Mesodermal cell (in vitro differentiated cells): ENCODE measurements at regions not wholly inside any gene's neighbourhood (a gene's known extent, or its start where the extent isn't known, plus 50 kb on each side); places are given as distances from the start of the nearest gene placed in this dataset.

Experiments
- H3K27ac ChIP-seq: 2 replicates; pipeline ENCODE4 v1.7.0; 2013; ENCODE audit warnings: mild to moderate bottlenecking, low read depth, low read length, moderate library complexity; ENCODE audit not compliant: severe bottlenecking
- H3K36me3 ChIP-seq: 2 replicates; pipeline ENCODE4 v1.7.1; 2013; ENCODE audit warnings: mild to moderate bottlenecking, low read length, moderate library complexity; ENCODE audit not compliant: control insufficient read depth, insufficient read depth
- H3K4me1 ChIP-seq: one replicate; pipeline ENCODE4 v1.7.1; 2013; ENCODE audit warnings: mild to moderate bottlenecking, low read length; ENCODE audit not compliant: insufficient read depth, control insufficient read depth, poor library complexity, severe bottlenecking
- H3K4me3 ChIP-seq: 2 replicates; pipeline ENCODE4 v1.7.0; 2013; ENCODE audit warnings: low read length, control low read depth, mild to moderate bottlenecking; ENCODE audit not compliant: insufficient read depth, poor library complexity, severe bottlenecking; ENCODE audit errors: extremely low read depth
- H3K9me3 ChIP-seq: 2 replicates; pipeline ENCODE4 v1.7.1; 2013; ENCODE audit warnings: mild to moderate bottlenecking, low read length, moderate library complexity; ENCODE audit not compliant: control insufficient read depth
- WGBS, 2 experiments: methylation state at CpG; one replicate each; pipeline ENCODE4 v1.1.5; 2013; ENCODE audit warnings: missing lambda C conversion rate in 2 of 2; ENCODE audit not compliant: insufficient coverage in 2 of 2; 5-methylcytosine and 5-hydroxymethylcytosine counted together

DNA sequence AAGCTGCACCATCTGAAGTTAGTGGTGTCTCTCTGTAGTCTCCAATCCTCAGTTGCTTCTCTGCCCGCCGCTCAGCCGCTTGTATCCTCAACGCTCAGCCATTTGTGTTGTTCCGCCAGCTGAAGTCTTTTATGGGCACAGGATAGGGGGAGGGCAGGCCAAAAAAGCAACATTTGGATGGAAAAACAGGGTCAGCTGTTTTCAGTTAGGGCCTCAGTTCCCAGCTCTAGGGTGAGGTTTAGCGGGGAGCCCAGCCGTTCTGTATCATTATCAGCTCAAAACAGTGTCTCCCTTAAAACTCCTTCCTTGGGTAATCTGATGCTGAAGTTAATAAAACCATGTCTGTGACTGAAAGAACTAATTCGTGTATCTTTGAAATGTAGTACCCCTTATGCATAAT is 329.5 kb upstream of the AZI2 start:
- Histone ChIP-seq H3K9me3 (no peaks in the 10 kb centered on the region), H3K4me3 (no peak overlapping the region), H3K36me3 (no peaks in the 10 kb centered on the region), H3K27ac (no peak overlapping the region), H3K4me1 (no peaks in the 10 kb centered on the region)
- WGBS, 2 experiments, result 93 to 100% methylated on average over 5 to 6 of the region's 8 CpGs

DNA sequence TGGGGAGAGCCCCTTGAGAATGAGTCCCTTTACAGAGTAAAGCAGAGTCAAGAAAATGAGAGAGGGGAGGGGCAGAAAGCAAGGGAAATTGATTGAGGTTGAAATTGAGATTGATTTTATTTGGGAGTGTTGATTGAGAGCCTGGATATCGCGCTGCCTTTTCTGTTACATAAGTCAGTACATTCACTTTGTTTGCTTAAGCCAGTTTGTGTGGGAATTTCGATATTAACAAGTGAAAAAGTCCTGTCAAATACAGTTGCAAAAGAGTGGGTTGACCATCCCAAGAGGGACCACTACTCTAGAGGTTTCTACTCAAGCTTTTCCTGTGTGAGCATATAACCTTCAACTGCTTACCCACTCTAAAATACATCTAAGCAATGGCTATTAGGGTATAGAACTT is 331.4 kb upstream of the AZI2 start:
- no peak overlapping the region for H3K4me3 ChIP-seq
- H3K4me1 ChIP-seq, result no peaks in the 10 kb centered on the region
- H3K9me3 ChIP-seq, result no peaks in the 10 kb centered on the region
- 97% methylated on average over 3 of the region's 3 CpGs; no CpG with 5 or more reads in 1 of the 2 experiments for WGBS, 2 experiments
- no peak overlapping the region for H3K27ac ChIP-seq
- no peaks in the 10 kb centered on the region for H3K36me3 ChIP-seq

DNA sequence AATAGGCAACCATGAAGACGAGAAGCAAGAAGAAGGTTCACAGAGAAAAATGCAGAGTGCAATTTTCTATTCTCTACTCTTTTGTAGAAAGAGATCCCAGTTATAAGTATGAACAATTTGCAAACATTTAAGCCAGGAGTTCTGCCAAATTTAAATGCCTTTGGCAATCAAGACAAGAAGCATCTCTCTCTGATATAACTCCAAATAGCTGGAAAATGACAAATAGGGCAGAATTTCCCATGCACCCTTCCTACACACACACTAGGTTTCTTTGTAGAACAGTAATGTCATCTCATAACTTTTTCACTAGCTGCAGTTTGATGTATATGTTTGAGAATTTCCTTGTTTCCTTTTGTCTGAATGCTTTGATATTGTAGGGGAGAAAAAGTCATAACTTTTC is 333.5 kb upstream of the AZI2 start:
- Histone ChIP-seq H3K36me3 (no peaks in the 10 kb centered on the region), H3K4me3 (no peak overlapping the region), H3K9me3 (no peaks in the 10 kb centered on the region), H3K27ac (no peak overlapping the region), H3K4me1 (no peaks in the 10 kb centered on the region)
- 100% methylated on average over 1 of the region's 1 CpG; no CpG with 5 or more reads in 1 of the 2 experiments for WGBS, 2 experiments

DNA sequence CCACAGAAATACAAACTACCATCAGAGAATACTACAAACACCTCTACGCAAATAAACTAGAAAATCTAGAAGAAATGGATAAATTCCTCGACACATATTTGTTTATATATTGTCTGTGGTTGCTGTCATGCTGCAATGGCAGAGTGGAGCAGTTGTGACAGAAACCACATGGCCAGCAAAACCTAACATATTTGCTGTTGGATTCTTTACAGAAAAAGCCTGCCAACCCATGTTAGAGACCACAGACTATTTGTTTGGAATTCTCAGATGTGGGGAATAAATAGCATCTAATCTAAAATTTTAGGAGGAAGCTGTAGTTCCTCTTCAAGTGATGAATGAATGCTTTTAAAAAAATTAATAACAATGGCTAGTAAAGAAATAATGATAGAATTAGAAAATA is 341.6 kb upstream of the AZI2 start:
- H3K9me3 ChIP-seq, result no peaks in the 10 kb centered on the region
- H3K4me1 ChIP-seq, result no peaks in the 10 kb centered on the region
- WGBS, 2 experiments, result 100% methylated on average over 1 of the region's 2 CpGs; no CpG with 5 or more reads in 1 of the 2 experiments
- H3K27ac ChIP-seq, result no peak overlapping the region
- no peaks in the 10 kb centered on the region for H3K36me3 ChIP-seq
- no peak overlapping the region for H3K4me3 ChIP-seq

DNA sequence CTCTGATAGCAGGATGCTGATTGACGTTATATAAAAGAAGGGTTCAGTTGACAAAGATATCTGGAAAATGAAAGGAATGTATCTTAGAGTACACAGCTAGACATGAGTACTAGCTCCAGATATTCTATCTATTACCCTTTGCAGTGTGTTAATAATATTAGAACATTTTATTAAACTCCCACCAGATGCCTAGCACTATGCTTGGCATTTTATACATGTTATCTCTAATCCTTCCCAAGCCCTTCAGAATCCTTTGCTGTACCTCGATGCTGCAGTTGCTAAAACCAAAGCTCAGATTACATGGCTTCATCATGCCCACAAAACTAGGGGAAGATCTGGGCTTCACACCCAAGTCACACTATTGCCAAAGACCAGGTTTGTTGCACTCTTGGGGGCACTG is 350.1 kb upstream of the AZI2 start:
- 80 to 100% methylated on average over 1 of the region's 2 CpGs for WGBS, 2 experiments
- Histone ChIP-seq H3K4me3 (no peak overlapping the region), H3K27ac (no peak overlapping the region), H3K4me1 (no peaks in the 10 kb centered on the region), H3K36me3 (no peaks in the 10 kb centered on the region), H3K9me3 (no peaks in the 10 kb centered on the region)

DNA sequence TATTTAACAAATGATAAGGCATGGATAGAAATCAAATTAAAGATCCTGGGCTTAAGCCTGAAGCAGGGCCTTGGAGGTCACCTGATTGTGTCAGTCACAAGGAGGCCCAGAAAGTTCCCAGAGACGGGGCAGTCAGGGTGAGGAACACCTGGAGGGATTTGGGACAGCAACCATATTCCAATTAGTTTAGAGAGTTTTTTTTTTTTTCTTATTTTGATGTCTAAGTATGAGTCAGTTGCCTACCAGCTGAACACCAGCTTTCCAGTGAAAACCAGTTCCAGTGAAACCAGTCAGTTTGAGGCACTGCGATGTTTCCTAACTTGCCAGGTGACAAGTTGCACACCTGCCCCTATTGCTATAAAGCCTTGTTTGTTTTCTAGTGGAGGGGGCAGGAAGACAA is 350.7 kb upstream of the AZI2 start:
- H3K4me1 ChIP-seq, result no peaks in the 10 kb centered on the region
- no peak overlapping the region for H3K27ac ChIP-seq
- H3K36me3 ChIP-seq, result no peaks in the 10 kb centered on the region
- no peak overlapping the region for H3K4me3 ChIP-seq
- H3K9me3 ChIP-seq, result no peaks in the 10 kb centered on the region
- 100% methylated on average over 1 to 2 of the region's 2 CpGs for WGBS, 2 experiments

DNA sequence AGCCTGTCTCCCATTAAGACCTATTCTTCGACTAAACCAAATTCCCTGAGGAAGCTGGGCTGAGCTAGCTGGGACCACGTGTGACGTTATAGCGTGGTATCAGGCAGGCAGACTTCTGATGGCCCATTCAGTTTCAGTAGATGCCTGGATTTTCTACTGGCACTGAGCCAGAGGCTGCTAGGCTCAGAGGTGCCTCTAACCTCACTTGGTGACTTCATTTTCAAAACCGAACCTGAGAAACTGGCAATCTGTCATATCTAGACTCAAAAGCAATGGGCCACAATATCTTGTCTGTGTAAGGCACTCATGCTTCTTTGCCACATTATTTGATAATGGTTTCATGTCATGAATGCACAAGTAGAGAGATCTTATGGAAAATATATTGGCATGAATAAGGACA is 352.1 kb upstream of the AZI2 start:
- WGBS, 2 experiments, result 90 to 91% methylated on average over 5 of the region's 5 CpGs
- no peaks in the 10 kb centered on the region for H3K4me1 ChIP-seq
- no peaks in the 10 kb centered on the region for H3K36me3 ChIP-seq
- no peak overlapping the region for H3K27ac ChIP-seq
- no peaks in the 10 kb centered on the region for H3K9me3 ChIP-seq
- no peak overlapping the region for H3K4me3 ChIP-seq

DNA sequence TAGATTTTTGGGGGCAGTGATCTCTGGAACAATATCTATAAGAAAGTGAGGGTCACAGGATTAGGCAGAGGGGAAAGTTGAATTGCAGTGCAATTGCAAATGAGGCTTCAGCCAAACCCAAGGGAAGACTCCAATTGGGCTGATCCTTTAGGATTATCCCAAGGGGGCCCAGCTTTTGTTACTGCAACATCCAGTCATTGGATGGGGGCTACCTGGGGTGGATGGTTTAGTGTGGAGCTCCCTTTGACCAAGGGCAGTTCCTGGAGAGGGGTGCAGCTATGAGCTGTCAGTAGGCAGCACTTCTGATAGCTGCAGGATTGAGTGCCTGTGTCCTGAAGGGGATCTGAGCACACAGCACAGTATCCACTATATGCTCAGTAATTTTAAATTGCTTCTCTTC is 355.2 kb upstream of the AZI2 start:
- Histone ChIP-seq H3K27ac (no peak overlapping the region), H3K36me3 (no peaks in the 10 kb centered on the region), H3K4me3 (no peak overlapping the region), H3K9me3 (no peaks in the 10 kb centered on the region), H3K4me1 (no peaks in the 10 kb centered on the region)

DNA sequence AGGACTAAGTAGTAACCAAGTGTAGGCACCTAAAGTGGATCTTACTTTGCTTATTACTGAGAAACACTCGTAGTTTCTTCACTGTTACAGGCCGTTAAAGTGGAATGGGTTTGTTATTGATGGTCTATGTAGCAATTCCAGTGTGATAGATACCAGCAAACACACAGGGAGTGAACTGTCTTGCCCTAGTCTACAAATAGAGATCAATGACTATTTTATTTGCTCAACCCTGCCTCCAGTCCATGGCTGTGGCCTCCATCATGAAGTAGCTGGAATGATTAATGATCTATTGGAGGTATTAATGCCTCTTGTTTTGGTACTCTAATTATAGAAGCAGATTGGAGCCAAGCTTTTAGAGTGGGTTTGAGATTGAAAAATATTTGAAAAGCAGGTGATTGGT is 362.7 kb upstream of the AZI2 start:
- Histone ChIP-seq H3K9me3 (no peaks in the 10 kb centered on the region), H3K4me1 (no peaks in the 10 kb centered on the region), H3K27ac (no peak overlapping the region), H3K4me3 (no peak overlapping the region), H3K36me3 (no peaks in the 10 kb centered on the region)
- 80% methylated on average over 1 of the region's 2 CpGs; no CpG with 5 or more reads in 1 of the 2 experiments for WGBS, 2 experiments

DNA sequence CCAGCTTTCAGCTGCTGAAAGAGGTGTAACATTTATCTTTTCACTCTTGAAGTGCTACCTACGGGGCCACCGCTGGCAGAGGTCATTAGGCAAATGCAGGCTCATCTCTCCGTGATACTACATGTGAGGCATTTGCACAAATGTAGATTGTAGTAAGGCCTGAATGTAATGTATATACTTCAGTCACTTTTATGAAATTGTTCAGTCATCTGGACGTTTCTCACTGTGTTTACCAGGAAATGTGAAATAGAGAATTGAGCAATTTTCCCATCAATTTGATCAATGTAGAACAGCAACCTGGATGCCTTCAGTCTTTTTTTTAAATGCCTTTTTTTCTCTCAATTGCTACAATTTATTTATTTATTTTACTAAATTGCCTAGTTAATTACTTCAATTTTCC is 368.3 kb upstream of the AZI2 start:
- H3K9me3 ChIP-seq, result no peaks in the 10 kb centered on the region
- H3K4me3 ChIP-seq, result no peak overlapping the region
- no peaks in the 10 kb centered on the region for H3K4me1 ChIP-seq
- H3K27ac ChIP-seq, result no peak overlapping the region
- 75 to 79% methylated on average over 2 to 3 of the region's 4 CpGs for WGBS, 2 experiments
- no peaks in the 10 kb centered on the region for H3K36me3 ChIP-seq

DNA sequence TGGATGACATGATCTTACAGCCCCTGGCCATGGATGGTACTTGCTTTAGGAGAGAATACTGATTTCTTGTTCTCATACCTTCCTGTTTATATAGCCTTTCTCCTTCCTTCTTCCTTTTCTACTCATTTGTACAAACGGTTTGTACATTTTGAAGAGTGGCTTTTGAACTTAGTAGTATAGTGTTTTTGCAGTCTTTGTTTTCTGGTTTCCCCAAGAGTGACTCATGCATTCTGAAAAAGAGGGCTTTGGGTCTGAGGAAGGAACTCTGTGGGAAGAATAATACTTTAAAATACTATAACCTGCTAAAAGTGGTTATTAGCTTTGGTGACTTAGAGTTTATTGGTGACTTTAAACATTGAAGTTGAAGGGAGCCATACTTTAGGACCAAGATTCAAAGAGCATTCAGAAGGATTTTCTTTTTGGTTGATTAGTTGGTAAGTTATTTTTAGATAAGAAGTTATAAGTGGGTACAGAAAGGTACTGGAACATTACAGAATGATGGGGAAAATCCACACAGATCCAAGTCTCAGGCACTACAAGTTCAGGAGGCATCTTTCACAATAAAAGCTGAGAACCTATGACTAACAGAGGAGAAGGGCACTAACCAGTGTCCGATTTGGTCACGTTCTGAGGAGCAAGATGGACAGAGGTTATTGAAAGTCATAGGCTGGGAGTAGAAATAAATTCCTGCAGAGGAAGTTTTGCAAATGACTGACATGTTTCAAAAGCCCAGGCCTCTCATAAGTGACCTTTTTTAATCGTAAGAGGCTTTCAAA is 369.6 kb upstream of the AZI2 start:
- no peaks in the 10 kb centered on the region for H3K9me3 ChIP-seq
- no peak overlapping the region for H3K4me3 ChIP-seq
- H3K27ac ChIP-seq, result peak overlapping the region; percentile 36
- 85 to 100% methylated on average over 3 of the region's 4 CpGs for WGBS, 2 experiments
- H3K4me1 ChIP-seq, result no peaks in the 10 kb centered on the region
- H3K36me3 ChIP-seq, result no peaks in the 10 kb centered on the region
